ENCODE measurements at regions not wholly inside any gene's neighbourhood (a gene's known extent, or its start where the extent isn't known, plus 50 kb on each side); places are given as distances from the start of the nearest gene placed in this dataset.

- TF ChIP-seq GATA2 (IDR thresholded peaks at IDR 0.05; ENCODE audit: low read depth, low read length) (no peak), GATA3 (IDR thresholded peaks at IDR 0.05; ENCODE audit: low read depth, low read length) (no peak)
Measured at GRCh38 chr12:24224401-24224800, 274.9 kb upstream of the SOX5 start.

Data from SH-SY5Y (cell line).